Endothelial cell of umbilical vein (primary cell): ENCODE measurements at regions not wholly inside any gene's neighbourhood (a gene's known extent, or its start where the extent isn't known, plus 50 kb on each side); places are given as distances from the start of the nearest gene placed in this dataset.

Source experiments
- BruUV-seq: library from RNA; stranded (reverse); fragments of 400-500 nt; replicated peaks from 2 replicates; lab custom pipeline; 2021; lab: Mats Ljungman, UMichigan
- CTCF ChIA-PET: fragments of 300-600, 350-600 bp; sonication (Branson Sonifier 250); formaldehyde crosslinking; loops from one replicate; lab custom pipeline; 2021; ENCODE audit warnings: antibody characterized with exemption, inconsistent platforms; lab: Charles Lee
- POLR2A ChIA-PET: fragments of 300-600, 350-600 bp; sonication (Branson Sonifier 250); formaldehyde crosslinking; loops from one replicate; lab custom pipeline; 2021; ENCODE audit warnings: antibody characterized with exemption, inconsistent platforms; lab: Charles Lee
- DNase-seq: peaks from one replicate; pipeline ENCODE4 v3.0.0-alpha.2; 2011; ENCODE audit warnings: low read depth, low spot score
- FAIRE-seq: peaks from 2 replicates; lab custom pipeline; 2011; peaks lifted over from hg19 to GRCh38; lab: Jason Lieb, UNC
- H2AFZ ChIP-seq: 2 replicates; pipeline ENCODE4 v1.6.0; 2012; ENCODE audit warnings: low read depth, low read length, control low read depth, inconsistent platforms
- H3K27ac ChIP-seq: 2 replicates; pipeline ENCODE4 v1.5.1; 2011; ENCODE audit warnings: low read depth, mild to moderate bottlenecking, control low read depth, low read length, moderate library complexity; ENCODE audit not compliant: insufficient read depth
- H3K27me3 ChIP-seq, 2 experiments: 2 replicates each; pipeline versions ENCODE4 v1.6.0 to v1.6.1; 2011; ENCODE audit warnings: low read length in 2 of 2, mixed read lengths in 1 of 2; ENCODE audit not compliant: control insufficient read depth in 2 of 2, insufficient read depth in 2 of 2
- H3K36me3 ChIP-seq, 2 experiments: 2 replicates in 1 of 2; 3 replicates in 1 of 2; pipeline ENCODE4 v1.5.1; 2011; ENCODE audit warnings: low read length in 2 of 2, mild to moderate bottlenecking in 1 of 2, moderate library complexity in 1 of 2; ENCODE audit not compliant: control insufficient read depth in 2 of 2, insufficient read depth in 2 of 2; ENCODE audit errors: extremely low read depth in 1 of 2
- H3K4me1 ChIP-seq: 3 replicates; pipeline ENCODE4 v1.5.1; 2011; ENCODE audit warnings: mild to moderate bottlenecking, low read length; ENCODE audit not compliant: control insufficient read depth, insufficient read depth; ENCODE audit errors: extremely low read depth
- H3K4me2 ChIP-seq: 2 replicates; pipeline ENCODE4 v1.6.1; 2011; ENCODE audit warnings: low read length, control low read depth, mixed read lengths; ENCODE audit not compliant: insufficient read depth
- H3K4me3 ChIP-seq, 3 experiments: fragments of 200-600 bp in 1 of 3; sonication (generic), shearing (Covaris generic) in 1 of 3; replicated peaks in 1 of 3; 2 replicates each; pipeline ENCODE4 v1.5.1; 2011 to 2016; ENCODE audit warnings: control low read depth in 3 of 3, low read length in 3 of 3, mild to moderate bottlenecking in 2 of 3, inconsistent platforms in 1 of 3, low read depth in 1 of 3, moderate library complexity in 1 of 3; ENCODE audit not compliant: insufficient read depth in 1 of 3
- H3K79me2 ChIP-seq: 2 replicates; pipeline ENCODE4 v1.6.0; 2012; ENCODE audit warnings: low read length, inconsistent platforms; ENCODE audit not compliant: control insufficient read depth, insufficient read depth
- H3K9ac ChIP-seq: replicated peaks from 2 replicates; pipeline ENCODE3; 2011; ENCODE audit warnings: low read length, control low read depth; ENCODE audit not compliant: insufficient read depth; ENCODE audit errors: extremely low read depth
- H3K9me1 ChIP-seq: replicated peaks from 3 replicates; pipeline ENCODE4 v1.6.0; 2011; ENCODE audit warnings: mild to moderate bottlenecking, low read length; ENCODE audit not compliant: control insufficient read depth, insufficient read depth; ENCODE audit errors: extremely low read depth
- H3K9me3 ChIP-seq: replicated peaks from 2 replicates; pipeline ENCODE4 v1.5.1; 2012; ENCODE audit warnings: low read length, inconsistent platforms; ENCODE audit not compliant: control insufficient read depth, insufficient read depth
- H4K20me1 ChIP-seq: replicated peaks from 2 replicates; pipeline ENCODE3; 2011; ENCODE audit warnings: mild to moderate bottlenecking, low read length; ENCODE audit not compliant: control insufficient read depth, insufficient read depth; ENCODE audit errors: extremely low read depth
- CTCF ChIP-seq, 2 donors: IDR thresholded peaks; 1 replicate in 1 of 2; 2 replicates in 1 of 2; pipeline ENCODE4 v1.5.1; 2011; ENCODE audit warnings: low read length in 2 of 2, mild to moderate bottlenecking in 2 of 2, moderate library complexity in 2 of 2, control low read depth in 1 of 2, inconsistent platforms in 1 of 2, low read depth in 1 of 2; ENCODE audit not compliant: insufficient read depth in 1 of 2; ENCODE audit errors: extremely low read depth in 1 of 2
- JUN ChIP-seq: IDR thresholded peaks from 2 replicates; pipeline ENCODE4 v1.6.1; 2011; ENCODE audit warnings: borderline replicate concordance, low read depth; ENCODE audit not compliant: insufficient read length, insufficient read depth
- MAX ChIP-seq: IDR thresholded peaks from 2 replicates; pipeline ENCODE4 v1.6.1; 2011; ENCODE audit not compliant: insufficient read depth, insufficient read length
- MYC ChIP-seq: IDR thresholded peaks from one replicate; pipeline ENCODE4 v1.6.1; 2011; ENCODE audit warnings: mild to moderate bottlenecking, low read depth, low read length
- POLR2A ChIP-seq: IDR thresholded peaks from 2 replicates; pipeline ENCODE4 v1.6.1; 2012; ENCODE audit warnings: low read depth, mild to moderate bottlenecking, control low read depth, low read length
- dilution Hi-C: fragments of 300-500 bp; cut with MboI; formaldehyde crosslinking; loops from one replicate; pipeline ENCODE4 v1.15.0; 2019; ENCODE audit warnings: low sequenced_read_pairs; ENCODE audit not compliant: extremely low pct_ligation_motif_present
- intact Hi-C: fragments of 100-400 bp; cut with micrococcal nuclease; formaldehyde crosslinking; loops from one replicate; pipeline ENCODE4 v1.10.0; 2022

- Histone ChIP-seq H3K9me1 (no peaks in the 10 kb centered on the region), H3K9ac (no peak overlapping the region), H3K79me2 (no peaks in the 10 kb centered on the region), H3K9me3 (no peaks in the 10 kb centered on the region), H4K20me1 (no peaks in the 10 kb centered on the region), H3K4me1 (no peaks in the 10 kb centered on the region), H3K36me3 (no peaks in the 10 kb centered on the region), H3K27me3 (no peaks in the 10 kb centered on the region), H2AFZ (no peak overlapping the region), H3K4me3 (no peak overlapping the region), H3K4me2 (no peak overlapping the region), H3K27ac (no peak overlapping the region)
- TF ChIP-seq JUN (no peak), MYC (no peak), MAX (no peak), POLR2A (no peak), CTCF (IDR thresholded peaks at IDR 0.05; ENCODE audit: extremely low read depth in 1 of 2, insufficient read depth in 1 of 2, low read depth in 1 of 2, low read length in 2 of 2) (no peak)
- intact Hi-C loops (no loop called here), dilution Hi-C loops (no loop called here)
- no TSS peak for BruUV-seq
- ChIA-PET POLR2A (no interaction called here), CTCF (no interaction called here)
- no peak for FAIRE-seq
- DNase-seq: no peak
Observed at GRCh38 chr11:70732881-70733196, 334.5 kb downstream of the CTTN start.
